Left renal pelvis (tissue), 4 donors: ENCODE measurements at regions not wholly inside any gene's neighbourhood (a gene's known extent, or its start where the extent isn't known, plus 50 kb on each side); places are given as distances from the start of the nearest gene placed in this dataset.
"Not testable (repeated sequence)": the region's sequence is repeated elsewhere in the genome, so short reads cannot be mapped to it uniquely, and the experiment has no call there.

ENCODE experiments used
- DNase-seq, 4 donors: peaks; one replicate each; pipeline ENCODE4 v3.0.0-alpha.2; 2013; ENCODE audit warnings: low read depth in 4 of 4, low spot score in 3 of 4

- DNase-seq = no peak
These were observed 258.3 kb upstream of the TFAP2D start for GRCh38 chr6:50455029-50455428.

GRCh38 chr6:50457351-50457750 lies 256.0 kb upstream of the TFAP2D start:
- DNase-seq = no peak

- DNase-seq = no peak
These were observed 251.6 kb upstream of the TFAP2D start for GRCh38 chr6:50461696-50462095.

- no peak for DNase-seq
These were observed 249.4 kb upstream of the TFAP2D start for GRCh38 chr6:50463931-50464330.

GRCh38 chr6:50467931-50468330 lies 245.4 kb upstream of the TFAP2D start:
- DNase-seq = no peak

GRCh38 chr6:50471041-50471440 lies 242.3 kb upstream of the TFAP2D start:
- no peak for DNase-seq

- no peak for DNase-seq
These were observed 203.0 kb upstream of the TFAP2D start for GRCh38 chr6:50510361-50510760.

GRCh38 chr6:50520326-50521266 lies 192.7 kb upstream of the TFAP2D start:
- no peak for DNase-seq

GRCh38 chr6:50524341-50524740 lies 189.0 kb upstream of the TFAP2D start:
- DNase-seq = no peak

GRCh38 chr6:50527985-50528384 lies 185.3 kb upstream of the TFAP2D start:
- DNase-seq = no peak

- DNase-seq = no peak
These were observed 173.9 kb upstream of the TFAP2D start for GRCh38 chr6:50539447-50539846.

GRCh38 chr6:50541941-50542340 lies 171.4 kb upstream of the TFAP2D start:
- no peak for DNase-seq

- DNase-seq = peak in 1 of 4 donors; percentile 22
These were observed 169.7 kb upstream of the TFAP2D start for GRCh38 chr6:50543666-50544065.

- no peak for DNase-seq
These were observed 164.3 kb upstream of the TFAP2D start for GRCh38 chr6:50549026-50549425.

GRCh38 chr6:50549475-50549874 lies 163.9 kb upstream of the TFAP2D start:
- DNase-seq = no peak

- no peak for DNase-seq
These were observed 157.3 kb upstream of the TFAP2D start for GRCh38 chr6:50555982-50556381.

GRCh38 chr6:50565004-50565403 lies 148.3 kb upstream of the TFAP2D start:
- DNase-seq = no peak

GRCh38 chr6:50571230-50571629 lies 142.1 kb upstream of the TFAP2D start:
- DNase-seq = not testable (repeated sequence)

GRCh38 chr6:50585441-50586330 lies 127.6 kb upstream of the TFAP2D start:
- no peak for DNase-seq

GRCh38 chr6:50586331-50586675 lies 127.0 kb upstream of the TFAP2D start:
- DNase-seq = no peak

- no peak for DNase-seq
These were observed 123.4 kb upstream of the TFAP2D start for GRCh38 chr6:50589751-50590470.
